Stimulated activated naive CD8-positive, alpha-beta T cell treated with anti-CD3 and anti-CD28 coated beads, Interleukin-15, amount 100 ng/mL, for 72 hours (primary cell): ENCODE measurements at regions not wholly inside any gene's neighbourhood (a gene's known extent, or its start where the extent isn't known, plus 50 kb on each side); places are given as distances from the start of the nearest gene placed in this dataset.
"Not testable (repeated sequence)": the region's sequence is repeated elsewhere in the genome, so short reads cannot be mapped to it uniquely, and the experiment has no call there.

Source experiments
- ATAC-seq: fragments of 150-1000 bp; cut with Tn5 transposase; 2 replicates; pipeline ENCODE4 v1.10.0; 2021; ENCODE audit warnings: mild to moderate bottlenecking, moderate library complexity
- DNase-seq, 2 donors: peaks; one replicate each; pipeline ENCODE4 v3.0.0; 2021 to 2022
- H3K27ac Mint-ChIP-seq, 2 donors: one replicate each; pipeline ENCODE4 v1.8.0; 2022; ENCODE audit warnings: mild to moderate bottlenecking in 2 of 2, mixed read lengths in 2 of 2, moderate library complexity in 2 of 2
- H3K27me3 Mint-ChIP-seq: one replicate; pipeline ENCODE4 v1.8.0; 2022; ENCODE audit warnings: mixed read lengths
- H3K4me1 Mint-ChIP-seq: one replicate; pipeline ENCODE4 v1.8.0; 2022; ENCODE audit warnings: mild to moderate bottlenecking, mixed read lengths
- H3K4me3 Mint-ChIP-seq, 2 donors: one replicate each; pipeline ENCODE4 v1.8.0; 2022; ENCODE audit warnings: mild to moderate bottlenecking in 2 of 2, mixed read lengths in 2 of 2, moderate library complexity in 1 of 2
- H3K9me3 Mint-ChIP-seq, 2 donors: one replicate each; pipeline ENCODE4 v1.8.0; 2022; ENCODE audit warnings: mixed read lengths in 2 of 2

DNA sequence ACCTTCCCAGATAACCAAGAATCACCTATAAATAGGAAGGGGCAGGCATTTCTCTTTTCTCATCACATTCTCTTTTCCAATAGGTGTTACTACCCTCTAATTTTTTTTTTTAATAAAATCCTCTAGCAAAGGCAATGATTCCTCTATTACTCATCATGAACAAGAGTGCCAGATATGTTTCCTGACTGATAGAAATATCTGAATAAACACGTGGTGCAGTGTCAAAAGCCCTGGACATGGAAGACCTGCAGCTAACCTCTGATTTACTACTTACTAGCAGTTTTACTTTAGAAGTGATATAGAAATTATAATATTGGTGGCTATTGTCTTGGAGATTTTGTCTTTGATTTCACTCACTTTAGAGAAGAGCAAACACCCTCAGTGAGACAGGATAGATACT lies 194.6 kb upstream of the SAMSN1 start:
- ATAC-seq: no peak
- no peaks in the 10 kb centered on the region for H3K27me3 Mint-ChIP-seq
- peaks cover 8 to 11% of the 10 kb centered on the region in 2 donors for H3K9me3 Mint-ChIP-seq
- no peak overlapping the region for H3K27ac Mint-ChIP-seq
- peaks cover 23% of the 10 kb centered on the region for H3K4me1 Mint-ChIP-seq
- H3K4me3 Mint-ChIP-seq: no peak overlapping the region
- DNase-seq: no peak

DNA sequence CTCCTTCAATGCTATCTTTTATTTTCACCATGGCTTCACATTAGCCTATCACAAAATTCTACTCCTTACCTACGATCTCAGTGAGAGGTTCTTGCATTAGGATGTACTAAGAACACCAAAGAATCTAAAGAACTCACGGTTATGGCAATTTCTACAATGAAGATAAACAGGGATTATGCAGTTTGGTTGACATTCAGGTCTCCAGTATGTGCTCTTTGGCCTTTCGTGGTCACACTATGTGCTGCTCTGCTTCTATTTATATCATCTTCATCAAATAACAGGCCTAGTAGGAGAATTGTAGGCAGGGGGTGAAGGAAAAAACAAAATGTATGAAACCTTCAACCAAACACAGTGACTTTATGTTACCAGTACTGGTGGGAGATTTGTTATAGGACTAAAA lies 194.0 kb upstream of the SAMSN1 start:
- DNase-seq (no peak), ATAC-seq (no peak)
- no peak overlapping the region for H3K4me3 Mint-ChIP-seq
- H3K27me3 Mint-ChIP-seq: no peaks in the 10 kb centered on the region
- H3K9me3 Mint-ChIP-seq: peaks cover 8 to 11% of the 10 kb centered on the region in 2 donors
- peaks cover 28% of the 10 kb centered on the region for H3K4me1 Mint-ChIP-seq
- no peak overlapping the region for H3K27ac Mint-ChIP-seq

DNA sequence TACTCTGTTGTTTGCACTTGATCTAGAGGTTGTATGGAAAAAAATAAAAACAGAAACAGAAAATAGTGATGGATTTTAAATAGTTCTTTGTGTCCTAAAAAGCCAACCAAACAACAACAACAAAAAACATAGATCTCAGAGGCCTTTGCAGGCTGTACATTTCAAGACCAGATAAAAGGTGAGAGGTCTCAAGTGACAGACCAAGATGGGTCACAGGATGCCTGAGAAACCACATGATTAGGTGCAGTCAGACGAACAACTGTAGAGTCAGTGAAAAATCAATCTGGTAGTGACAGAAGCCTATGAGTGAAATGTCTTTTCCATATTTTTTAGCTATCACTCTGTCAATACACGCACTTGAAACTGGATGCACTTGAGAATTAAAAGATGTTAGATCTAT lies 193.5 kb upstream of the SAMSN1 start:
- H3K27ac Mint-ChIP-seq: no peak overlapping the region

DNA sequence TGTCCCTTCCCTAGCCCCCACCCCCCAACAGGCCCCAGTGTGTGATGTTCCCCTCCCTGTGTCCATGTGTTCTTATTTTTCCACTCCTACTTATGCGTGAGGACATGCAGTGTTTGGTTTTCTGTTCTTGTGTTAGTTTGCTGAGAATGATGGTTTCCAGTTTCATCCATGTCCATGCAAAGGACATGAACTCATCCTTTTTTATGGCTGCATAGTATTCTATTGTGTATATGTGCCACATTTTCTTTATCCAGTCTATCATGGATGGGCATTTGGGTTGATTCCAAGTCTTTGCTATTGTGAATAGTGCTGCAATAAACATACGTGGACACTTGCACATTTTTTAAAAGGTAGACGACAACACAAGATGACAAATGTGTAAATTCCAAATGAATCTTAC lies 192.5 kb upstream of the SAMSN1 start:
- not testable (repeated sequence) for H3K27me3 Mint-ChIP-seq, H3K27ac Mint-ChIP-seq

More for the DNA sequence above, 193.5 kb upstream of the SAMSN1 start:
- Mint-ChIP-seq H3K4me3 (no peak overlapping the region), H3K9me3 (peaks cover 8 to 10% of the 10 kb centered on the region in 2 donors), H3K27me3 (no peaks in the 10 kb centered on the region), H3K4me1 (peaks cover 34% of the 10 kb centered on the region)
- ATAC-seq: no peak
- DNase-seq: no peak

DNA sequence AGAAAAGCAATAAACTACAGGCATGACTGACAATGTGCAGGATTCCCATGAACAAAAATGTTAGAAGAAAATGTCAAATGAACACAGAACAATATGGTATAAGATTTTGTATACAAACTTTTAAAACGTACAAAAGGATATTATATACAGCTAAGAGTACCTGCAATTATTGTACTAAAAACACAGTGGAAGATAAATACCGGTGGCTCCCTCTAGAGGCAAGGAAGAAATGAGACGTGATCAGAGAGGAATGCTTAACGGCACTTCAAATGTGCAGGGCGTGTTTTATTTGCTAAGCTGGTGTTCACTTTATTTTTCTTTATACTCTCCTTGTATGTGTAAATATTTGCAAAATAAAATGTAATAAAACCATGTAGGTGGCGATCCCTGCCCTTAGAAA lies 191.8 kb upstream of the SAMSN1 start:
- DNase-seq (peak; percentile 41 to 50), ATAC-seq (peak; percentile 73)
- peak overlapping the region in 1 of 2 donors; percentile 41 for H3K4me3 Mint-ChIP-seq
- no peaks in the 10 kb centered on the region for H3K27me3 Mint-ChIP-seq
- peak overlapping the region in 1 of 2 donors; percentile 74 for H3K27ac Mint-ChIP-seq
- peaks cover 45% of the 10 kb centered on the region for H3K4me1 Mint-ChIP-seq
- no peaks in the 10 kb centered on the region for H3K9me3 Mint-ChIP-seq

More for the DNA sequence above, 192.5 kb upstream of the SAMSN1 start:
- not testable (repeated sequence) for ATAC-seq, H3K4me3 Mint-ChIP-seq, DNase-seq, H3K9me3 Mint-ChIP-seq
- H3K4me1 Mint-ChIP-seq: peaks cover 44% of the 10 kb centered on the region

DNA sequence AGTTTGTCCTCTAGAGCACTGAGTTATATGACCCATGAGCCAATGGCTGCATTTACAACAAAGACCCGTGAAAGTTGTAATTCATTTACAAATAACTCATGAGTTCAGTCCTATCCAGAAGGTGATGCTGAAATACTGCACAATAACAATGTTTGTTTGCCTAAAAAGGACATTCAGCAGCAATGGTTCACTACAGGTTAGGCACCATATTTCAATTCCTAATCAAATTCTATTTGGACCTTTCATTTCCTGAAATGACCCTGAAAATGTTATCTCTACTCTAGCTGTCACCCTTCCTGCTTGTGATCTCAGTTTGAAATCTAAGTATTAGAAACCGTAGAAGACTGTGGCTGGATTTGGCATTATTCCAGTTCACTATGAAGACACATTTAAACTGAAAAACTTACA lies 191.2 kb upstream of the SAMSN1 start:
- ATAC-seq (peak; percentile 39), DNase-seq (no peak)
- H3K9me3 Mint-ChIP-seq: no peaks in the 10 kb centered on the region
- H3K4me1 Mint-ChIP-seq: peaks cover 45% of the 10 kb centered on the region
- H3K27ac Mint-ChIP-seq: peak overlapping the region; percentile 74
- H3K27me3 Mint-ChIP-seq: no peaks in the 10 kb centered on the region
- H3K4me3 Mint-ChIP-seq: peak overlapping the region; percentile 41 to 66

DNA sequence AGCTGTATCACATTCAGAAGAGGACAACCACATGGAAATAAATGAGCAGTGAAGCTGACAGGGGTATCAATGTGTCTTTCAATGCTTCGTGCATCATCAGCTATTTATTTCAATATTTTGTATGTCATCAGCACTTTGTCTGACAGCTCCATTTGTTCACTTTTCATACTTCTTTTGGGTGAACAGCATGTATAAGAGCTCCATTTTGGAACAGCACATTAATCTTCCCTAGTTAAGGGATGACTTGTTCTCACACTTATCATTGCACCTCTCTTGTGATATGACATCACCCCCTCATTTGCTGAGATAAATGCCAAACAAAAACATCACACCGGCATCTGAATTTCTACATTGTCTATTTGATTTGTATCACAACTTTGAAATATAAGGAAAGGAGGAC lies 190.6 kb upstream of the SAMSN1 start:
- ATAC-seq: peak; percentile 57
- peaks cover 45% of the 10 kb centered on the region for H3K4me1 Mint-ChIP-seq
- peak overlapping the region; percentile 5 to 66 for H3K4me3 Mint-ChIP-seq
- no peak for DNase-seq
- no peaks in the 10 kb centered on the region for H3K9me3 Mint-ChIP-seq
- peak overlapping the region in 1 of 2 donors; percentile 74 for H3K27ac Mint-ChIP-seq
- H3K27me3 Mint-ChIP-seq: no peaks in the 10 kb centered on the region

DNA sequence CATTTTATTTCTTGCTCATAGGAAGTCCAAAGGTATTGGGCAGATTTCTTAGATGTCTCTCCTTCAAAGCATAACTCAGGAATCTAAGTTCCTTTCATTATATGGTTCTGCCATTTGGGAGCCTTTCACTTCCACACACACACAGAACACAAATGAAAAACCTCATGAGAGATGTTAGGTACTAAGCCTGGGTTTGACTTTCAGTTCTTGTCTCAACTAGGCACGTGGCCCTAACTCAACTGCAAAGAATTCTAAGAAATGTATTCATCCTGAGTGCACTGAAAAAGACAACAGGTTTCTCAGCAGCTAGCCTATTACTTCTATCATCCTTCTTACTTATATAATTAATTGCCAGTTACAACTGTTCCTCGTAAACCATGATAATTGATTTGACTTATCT lies 190.0 kb upstream of the SAMSN1 start:
- Mint-ChIP-seq H3K27me3 (no peaks in the 10 kb centered on the region), H3K4me1 (peaks cover 45% of the 10 kb centered on the region), H3K9me3 (no peaks in the 10 kb centered on the region), H3K4me3 (peak overlapping the region; percentile 35 to 66), H3K27ac (peak overlapping the region; percentile 59 to 96)
- DNase-seq (no peak), ATAC-seq (peak; percentile 75)

DNA sequence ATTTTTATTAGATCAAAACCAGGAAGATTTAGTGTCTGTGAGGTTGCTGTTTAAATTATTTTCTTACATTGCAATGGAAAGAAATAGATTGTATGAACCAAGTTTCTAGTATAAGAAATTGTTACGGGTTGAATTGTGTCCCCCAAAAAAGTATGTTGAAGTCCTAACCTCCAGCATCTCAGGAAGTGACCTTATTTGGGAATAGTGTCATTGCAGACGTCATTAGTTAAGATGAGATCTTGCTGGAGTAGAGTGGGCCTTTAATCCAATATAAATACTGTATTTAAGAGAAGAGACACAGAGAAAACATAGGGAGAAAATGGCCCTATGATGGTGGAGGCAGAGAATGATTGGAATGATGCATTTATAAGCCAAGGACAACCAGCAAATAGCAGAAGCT lies 188.7 kb upstream of the SAMSN1 start:
- Mint-ChIP-seq H3K27me3 (no peaks in the 10 kb centered on the region), H3K4me1 (peaks cover 45% of the 10 kb centered on the region), H3K27ac (peak overlapping the region in 1 of 2 donors; percentile 69), H3K9me3 (no peaks in the 10 kb centered on the region), H3K4me3 (no peak overlapping the region)
- ATAC-seq (no peak), DNase-seq (no peak)

DNA sequence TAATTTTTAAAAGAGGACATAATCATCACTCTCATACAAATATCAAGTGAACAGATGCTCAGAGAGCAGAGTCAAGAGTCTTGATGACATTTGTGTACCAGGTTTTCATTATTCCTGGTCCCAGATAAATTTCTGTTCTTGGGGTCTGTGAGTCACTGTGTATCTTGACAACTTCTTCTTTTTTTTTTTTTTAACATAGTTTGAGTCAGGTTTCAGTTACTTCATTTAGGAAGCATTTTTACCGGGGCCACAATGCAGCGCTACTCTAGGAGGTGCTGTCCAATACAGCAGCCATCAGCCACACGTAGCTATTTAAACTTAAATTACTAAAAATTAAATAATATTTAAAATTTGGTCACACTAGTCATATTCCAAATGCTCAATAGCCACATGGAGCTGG lies 188.1 kb upstream of the SAMSN1 start:
- Mint-ChIP-seq H3K27ac (no peak overlapping the region), H3K27me3 (no peaks in the 10 kb centered on the region), H3K4me3 (no peak overlapping the region), H3K9me3 (no peaks in the 10 kb centered on the region), H3K4me1 (peaks cover 45% of the 10 kb centered on the region)
- ATAC-seq (peak; percentile 73), DNase-seq (peak in 1 of 2 donors; percentile 15)

DNA sequence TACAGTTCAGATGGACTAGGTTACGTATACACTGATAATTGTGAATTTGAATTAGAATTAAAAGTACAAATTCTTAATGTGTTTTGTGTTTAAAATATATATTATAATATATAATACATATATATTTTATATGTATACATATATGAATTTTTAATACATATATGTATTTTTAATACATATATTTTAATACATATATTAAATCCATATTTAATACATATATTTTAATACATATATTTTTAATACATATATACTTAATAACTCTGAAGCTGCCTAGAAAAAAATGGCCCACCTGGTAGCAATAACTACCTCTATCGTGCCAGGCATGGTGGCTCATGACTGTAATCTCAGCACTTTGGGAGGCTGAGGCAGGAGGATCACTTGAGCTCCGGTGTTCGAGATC lies 179.1 kb upstream of the SAMSN1 start:
- no peak for ATAC-seq

DNA sequence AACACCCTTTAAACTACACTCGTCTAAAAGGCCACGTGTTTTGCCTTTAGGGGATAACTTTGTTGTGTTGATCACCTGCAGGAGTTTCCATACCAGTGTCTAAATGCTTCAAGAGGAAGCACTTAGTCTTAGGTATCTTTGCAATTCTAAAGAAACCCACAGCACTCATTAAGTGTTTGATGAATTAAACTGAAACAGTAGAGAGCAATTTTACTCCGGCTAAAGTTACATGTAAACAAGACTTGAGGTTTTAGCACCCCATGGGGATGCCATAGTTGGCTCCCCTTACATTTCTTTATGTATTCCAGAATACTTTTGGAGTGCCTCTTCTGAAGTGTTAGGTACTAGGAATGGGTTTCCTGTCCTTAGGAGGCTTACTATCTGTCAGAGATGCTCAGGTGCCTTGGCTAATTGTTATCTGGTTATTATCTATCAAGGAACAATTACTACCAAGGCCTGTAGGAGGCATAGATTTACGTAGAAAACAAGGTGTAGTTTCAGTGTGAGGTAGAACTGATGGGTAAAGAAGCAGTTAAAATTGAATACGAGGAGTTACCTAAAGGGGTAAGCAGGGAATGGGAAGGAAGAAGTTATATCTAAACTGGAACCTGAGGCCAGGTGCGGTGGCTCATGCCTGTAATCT lies 176.8 kb upstream of the SAMSN1 start:
- Mint-ChIP-seq H3K27me3 (no peaks in the 10 kb centered on the region), H3K27ac (no peak overlapping the region), H3K4me1 (peaks cover 9% of the 10 kb centered on the region), H3K9me3 (no peaks in the 10 kb centered on the region), H3K4me3 (no peak overlapping the region)
- ATAC-seq (no peak), DNase-seq (no peak)

More for the DNA sequence above, 179.1 kb upstream of the SAMSN1 start:
- DNase-seq: no peak
- H3K4me3 Mint-ChIP-seq: no peak overlapping the region
- no peaks in the 10 kb centered on the region for H3K9me3 Mint-ChIP-seq
- peaks cover 9% of the 10 kb centered on the region for H3K4me1 Mint-ChIP-seq
- no peaks in the 10 kb centered on the region for H3K27me3 Mint-ChIP-seq
- H3K27ac Mint-ChIP-seq: no peak overlapping the region

DNA sequence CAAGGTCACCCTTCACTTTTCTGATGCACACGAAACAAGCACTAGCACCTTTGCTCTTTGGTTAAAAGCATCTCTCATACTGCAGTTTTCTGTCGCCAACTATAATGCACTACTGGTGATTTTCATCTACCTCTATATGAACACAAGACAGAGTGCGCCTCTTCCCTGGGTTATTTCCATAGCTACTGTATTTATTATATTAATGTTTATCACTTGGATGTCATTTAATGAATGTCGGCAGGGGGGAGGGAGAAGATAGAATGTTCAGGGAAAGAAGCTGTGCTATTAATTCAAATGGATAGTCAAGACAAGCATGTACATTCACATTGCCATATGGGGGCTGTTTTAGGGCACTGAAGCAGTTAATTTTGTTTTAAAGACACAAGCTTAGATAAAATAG lies 174.1 kb upstream of the SAMSN1 start:
- Mint-ChIP-seq H3K27ac (no peak overlapping the region), H3K4me3 (no peak overlapping the region), H3K9me3 (peaks cover 0 to 5% of the 10 kb centered on the region in 2 donors), H3K27me3 (no peaks in the 10 kb centered on the region), H3K4me1 (no peaks in the 10 kb centered on the region)
- DNase-seq (no peak), ATAC-seq (no peak)

DNA sequence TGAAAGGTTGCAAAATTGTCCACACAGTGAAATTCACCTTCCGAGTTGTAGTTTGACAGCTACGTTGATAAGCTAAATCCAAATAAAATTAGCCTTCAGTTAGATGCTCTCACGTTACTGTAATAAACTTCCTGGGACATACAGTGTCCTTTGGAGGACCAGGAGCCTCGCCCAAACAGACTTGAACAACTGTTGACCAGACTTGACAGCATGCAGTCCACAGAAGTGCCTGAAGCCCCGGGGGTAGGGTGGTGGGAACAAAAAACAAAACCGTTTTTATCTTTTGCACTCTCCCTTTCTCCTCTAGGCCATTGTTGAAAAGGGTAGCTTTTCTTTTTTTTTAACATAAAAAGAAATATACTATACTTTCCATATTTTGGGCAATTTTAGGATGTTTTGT lies 172.8 kb upstream of the SAMSN1 start:
- ATAC-seq (no peak), DNase-seq (no peak)
- no peaks in the 10 kb centered on the region for H3K27me3 Mint-ChIP-seq
- H3K4me3 Mint-ChIP-seq: no peak overlapping the region
- H3K27ac Mint-ChIP-seq: no peak overlapping the region
- no peaks in the 10 kb centered on the region for H3K4me1 Mint-ChIP-seq
- peaks cover 0 to 8% of the 10 kb centered on the region in 2 donors for H3K9me3 Mint-ChIP-seq

DNA sequence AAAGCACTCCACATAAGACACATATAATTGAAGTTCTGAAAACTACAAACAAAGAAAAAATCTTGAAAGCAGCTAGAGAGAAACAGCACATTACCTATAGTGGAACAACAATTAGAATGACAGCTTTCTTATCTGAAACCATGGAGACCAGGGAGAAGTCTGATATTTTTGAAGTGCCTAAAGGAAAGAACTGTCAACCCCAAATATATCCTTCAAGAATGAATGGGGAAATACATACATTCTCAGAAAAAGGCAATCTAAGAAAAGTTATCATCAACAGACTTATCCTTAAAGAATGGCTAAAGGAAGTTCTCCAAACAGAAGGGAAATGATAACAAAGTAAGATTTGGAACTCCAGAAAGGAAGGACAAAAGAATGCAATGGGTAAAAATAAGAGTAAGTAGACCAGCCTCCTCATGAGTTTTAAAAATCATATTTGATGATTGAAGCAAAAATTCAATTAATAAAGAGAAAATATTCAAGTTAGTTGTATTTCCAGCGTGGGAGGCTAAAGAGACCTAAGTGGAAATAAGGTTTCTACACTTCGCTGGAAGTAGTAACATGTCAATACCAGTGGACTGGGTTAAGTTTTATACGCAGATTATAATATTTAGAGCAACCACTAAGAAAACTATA lies 170.8 kb upstream of the SAMSN1 start:
- Mint-ChIP-seq H3K4me1 (no peaks in the 10 kb centered on the region), H3K27me3 (no peaks in the 10 kb centered on the region), H3K4me3 (no peak overlapping the region), H3K27ac (no peak overlapping the region), H3K9me3 (peaks cover 3 to 20% of the 10 kb centered on the region in 2 donors)
- DNase-seq: no peak
- no peak for ATAC-seq

DNA sequence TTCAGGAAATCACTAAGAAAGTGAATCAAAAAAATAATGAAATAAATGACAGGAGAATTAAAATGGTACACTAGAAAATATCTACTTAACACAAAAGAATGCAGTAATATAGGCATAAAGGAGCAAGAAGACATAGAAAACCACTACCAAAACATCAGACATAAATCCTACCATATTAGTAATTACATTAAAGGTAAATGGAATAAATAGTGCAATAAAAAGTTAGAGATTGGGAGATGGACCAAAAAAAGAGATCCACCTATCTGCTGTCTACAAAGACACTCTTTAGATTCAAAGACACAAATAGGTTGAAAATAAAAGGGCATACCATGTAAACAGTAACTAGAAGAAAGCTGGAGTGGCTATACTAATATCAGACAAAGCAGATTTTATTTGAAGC lies 167.0 kb upstream of the SAMSN1 start:
- H3K27ac Mint-ChIP-seq: no peak overlapping the region
- no peak overlapping the region for H3K4me3 Mint-ChIP-seq
- no peaks in the 10 kb centered on the region for H3K27me3 Mint-ChIP-seq
- H3K9me3 Mint-ChIP-seq: peaks cover 7 to 27% of the 10 kb centered on the region in 2 donors
- ATAC-seq (no peak), DNase-seq (no peak)
- H3K4me1 Mint-ChIP-seq: no peaks in the 10 kb centered on the region
